HEK293 (cell line): ENCODE measurements at regions not wholly inside any gene's neighbourhood (a gene's known extent, or its start where the extent isn't known, plus 50 kb on each side); places are given as distances from the start of the nearest gene placed in this dataset.
"Not testable (repeated sequence)": the region's sequence is repeated elsewhere in the genome, so short reads cannot be mapped to it uniquely, and the experiment has no call there.

ENCODE experiments used
- CTCF ChIA-PET: fragments of 350-600 bp; formaldehyde crosslinking; extraction: SDS; loops from one replicate; lab custom pipeline; 2021; ENCODE audit warnings: antibody characterized with exemption; lab: Yijun Ruan, JAX
- POLR2A ChIA-PET: fragments of 300-600 bp; formaldehyde crosslinking; extraction: SDS; loops from one replicate; lab custom pipeline; 2020; ENCODE audit warnings: antibody characterized with exemption, inconsistent platforms; lab: Yijun Ruan, JAX
- H3K27ac ChIP-seq: fragments of 200-500 bp; sonication (Bioruptor generic); 2 replicates; pipeline ENCODE4 v1.5.1; 2014; ENCODE audit warnings: low read depth, low read length, control low read depth, inconsistent platforms; ENCODE audit errors: extremely low read depth
- H3K36me3 ChIP-seq, 2 experiments: fragments of 200-500 bp in 1 of 2; sonication (Bioruptor generic) in 1 of 2; 1 replicate in 1 of 2; 2 replicates in 1 of 2; pipeline ENCODE4 v1.5.1; 2014 to 2017; ENCODE audit warnings: inconsistent platforms in 2 of 2, low read length in 2 of 2; ENCODE audit not compliant: control insufficient read depth in 2 of 2, insufficient read depth in 1 of 2
- H3K4me1 ChIP-seq: fragments of 200-500 bp; sonication (Bioruptor generic); 2 replicates; pipeline ENCODE4 v1.5.1; 2014; ENCODE audit warnings: mild to moderate bottlenecking, low read length, inconsistent platforms; ENCODE audit not compliant: control insufficient read depth, insufficient read depth
- H3K4me3 ChIP-seq: 2 replicates; pipeline ENCODE4 v1.5.1; 2011; ENCODE audit warnings: low read depth, mild to moderate bottlenecking, control low read depth, low read length, moderate library complexity
- H3K9me3 ChIP-seq: fragments of 200-500 bp; sonication (Bioruptor generic); 2 replicates; pipeline ENCODE4 v1.5.1; 2014; ENCODE audit warnings: low read depth, low read length, inconsistent platforms; ENCODE audit not compliant: control insufficient read depth, insufficient read depth
- SP2 ChIP-seq: fragments of 450-650 bp; formaldehyde crosslinking; IDR thresholded peaks from 2 replicates; pipeline ENCODE4 v1.5.1; 2016; ENCODE audit warnings: missing biosample characterization, missing genetic modification characterization
- ZBTB11 ChIP-seq: fragments of 450-650 bp; formaldehyde crosslinking; conservative IDR thresholded peaks from 2 replicates; pipeline ENCODE4 v1.5.1; 2016; ENCODE audit warnings: low read depth, missing biosample characterization, missing genetic modification characterization
- ZBTB8A ChIP-seq: fragments of 450-650 bp; formaldehyde crosslinking; IDR thresholded peaks from 2 replicates; pipeline ENCODE4 v1.5.1; 2016; ENCODE audit warnings: missing biosample characterization, missing genetic modification characterization
- ZNF146 ChIP-seq: fragments of 450-650 bp; formaldehyde crosslinking; IDR thresholded peaks from 2 replicates; pipeline ENCODE4 v1.5.1; 2016; ENCODE audit warnings: missing biosample characterization, missing genetic modification characterization
- ZNF530 ChIP-seq: fragments of 450-650 bp; formaldehyde crosslinking; IDR thresholded peaks from 2 replicates; pipeline ENCODE4 v1.5.1; 2016; ENCODE audit warnings: low read depth, missing biosample characterization, missing genetic modification characterization
- ZNF610 ChIP-seq: fragments of 450-650 bp; formaldehyde crosslinking; IDR thresholded peaks from 2 replicates; pipeline ENCODE4 v1.5.1; 2016; ENCODE audit warnings: missing biosample characterization, missing genetic modification characterization, borderline replicate concordance
- ZNF670 ChIP-seq: fragments of 450-650 bp; formaldehyde crosslinking; IDR thresholded peaks from 2 replicates; pipeline ENCODE4 v1.5.1; 2016; ENCODE audit warnings: missing biosample characterization, missing genetic modification characterization, low read depth
- ZNF792 ChIP-seq: fragments of 450-650 bp; formaldehyde crosslinking; IDR thresholded peaks from 2 replicates; pipeline ENCODE4 v1.5.1; 2016; ENCODE audit warnings: missing biosample characterization, missing genetic modification characterization
- ZNF843 ChIP-seq: fragments of 450-650 bp; formaldehyde crosslinking; IDR thresholded peaks from 2 replicates; pipeline ENCODE4 v1.5.1; 2016; ENCODE audit warnings: missing biosample characterization, missing genetic modification characterization
- ZSCAN18 ChIP-seq: fragments of 450-650 bp; formaldehyde crosslinking; IDR thresholded peaks from 2 replicates; pipeline ENCODE4 v1.5.1; 2016; ENCODE audit warnings: missing biosample characterization, missing genetic modification characterization
- TF ChIP-seq, protein P1 (sequence below): fragments of 450-650 bp; formaldehyde crosslinking; IDR thresholded peaks from 2 replicates; pipeline ENCODE4 v1.5.1; 2017; ENCODE audit warnings: missing biosample characterization, missing genetic modification characterization
- TF ChIP-seq, protein P2 (sequence below): fragments of 450-650 bp; formaldehyde crosslinking; IDR thresholded peaks from 2 replicates; pipeline ENCODE4 v1.5.1; 2016; ENCODE audit warnings: missing biosample characterization, missing genetic modification characterization

DNA sequence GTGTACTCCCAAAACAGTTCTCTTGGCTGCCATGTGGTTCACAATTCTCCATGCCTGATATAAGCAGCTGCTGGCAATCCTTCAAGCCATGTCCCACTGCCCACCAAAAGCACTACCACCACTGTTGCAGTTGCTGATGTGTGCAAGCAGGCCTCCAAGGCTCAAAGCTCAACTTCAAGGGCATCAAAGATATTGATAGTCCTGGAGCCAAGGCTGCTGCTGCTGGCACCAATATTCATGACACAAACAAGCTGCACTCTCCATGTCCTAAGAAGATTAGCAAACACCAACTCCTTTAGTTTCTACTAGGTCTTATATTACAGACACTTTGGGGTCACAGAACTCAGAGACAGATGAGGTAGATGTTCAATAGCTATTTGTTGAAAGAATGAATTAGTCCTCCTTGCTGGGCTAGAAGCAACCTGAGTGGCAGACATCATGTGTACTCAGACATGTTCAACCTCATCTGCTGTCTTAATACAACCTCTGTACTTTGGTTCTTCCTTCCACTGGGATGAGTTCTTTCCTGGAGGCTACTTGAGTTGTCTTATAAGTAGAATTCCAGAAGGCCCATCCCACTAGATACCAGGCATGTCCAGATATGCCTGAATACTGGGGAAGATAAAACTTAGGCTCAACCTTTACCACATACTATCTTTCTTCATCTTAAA, 104.5 kb upstream of the UGP2 start:
- ChIA-PET CTCF (interaction anchor here (0.6 to 1.2 kb wide), 2 partner anchors 14 to 106 kb away, joined by 3 to 4 read pairs; no protein-coding TSS in a partner anchor), POLR2A (interaction anchor here (1.4 kb wide), 1 partner anchor 104 kb away, joined by 5 read pairs; the partner anchor contains the start of gene UGP2)
- no peak for TF ChIP-seq SP2 (tag by site-specific recombination)
- TF ChIP-seq ZNF610 (tag by site-specific recombination), result no peak
- no peak for TF ChIP-seq ZNF792 (tag by site-specific recombination)
- TF ChIP-seq ZSCAN18 (tag by site-specific recombination), result no peak
- TF ChIP-seq ZNF530 (tag by site-specific recombination), result no peak

DNA sequence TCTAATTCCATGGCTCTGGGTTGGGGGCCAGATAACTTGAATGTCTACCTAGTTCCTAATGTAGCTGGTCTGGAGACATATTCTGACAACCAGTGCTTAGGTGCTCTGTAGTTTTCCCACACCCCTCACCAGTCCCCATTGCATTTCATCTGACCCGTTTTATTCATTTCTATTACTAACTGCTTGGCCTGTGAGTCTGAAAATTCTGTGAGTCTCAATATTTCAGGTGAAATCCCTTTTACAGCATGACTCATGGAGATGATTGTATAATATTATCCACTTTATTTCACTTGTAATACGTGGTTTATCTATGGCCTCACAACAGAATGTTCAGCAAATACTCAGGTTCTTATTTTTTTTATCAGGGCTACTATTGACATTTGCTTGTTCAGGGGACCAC, 103.7 kb upstream of the UGP2 start:
- Histone ChIP-seq H3K27ac (no peak overlapping the region), H3K4me1 (peaks cover 20% of the 10 kb centered on the region), H3K4me3 (no peak overlapping the region), H3K36me3 (no peaks in the 10 kb centered on the region), H3K9me3 (no peaks in the 10 kb centered on the region)
- CTCF ChIA-PET, result no interaction called here
- TF ChIP-seq, protein P1, sequence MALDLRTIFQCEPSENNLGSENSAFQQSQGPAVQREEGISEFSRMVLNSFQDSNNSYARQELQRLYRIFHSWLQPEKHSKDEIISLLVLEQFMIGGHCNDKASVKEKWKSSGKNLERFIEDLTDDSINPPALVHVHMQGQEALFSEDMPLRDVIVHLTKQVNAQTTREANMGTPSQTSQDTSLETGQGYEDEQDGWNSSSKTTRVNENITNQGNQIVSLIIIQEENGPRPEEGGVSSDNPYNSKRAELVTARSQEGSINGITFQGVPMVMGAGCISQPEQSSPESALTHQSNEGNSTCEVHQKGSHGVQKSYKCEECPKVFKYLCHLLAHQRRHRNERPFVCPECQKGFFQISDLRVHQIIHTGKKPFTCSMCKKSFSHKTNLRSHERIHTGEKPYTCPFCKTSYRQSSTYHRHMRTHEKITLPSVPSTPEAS (tag by site-specific recombination), result no peak
- POLR2A ChIA-PET, result no interaction called here

More for the DNA sequence above, 104.5 kb upstream of the UGP2 start:
- Histone ChIP-seq H3K36me3 (no peaks in the 10 kb centered on the region), H3K27ac (no peak overlapping the region), H3K4me3 (no peak overlapping the region), H3K9me3 (no peaks in the 10 kb centered on the region), H3K4me1 (peaks cover 16% of the 10 kb centered on the region)

GRCh38 chr2:63739180-63739579, 102.5 kb upstream of the UGP2 start:
- CTCF ChIA-PET, result not testable (repeated sequence)

GRCh38 chr2:63740020-63740419, 101.7 kb upstream of the UGP2 start:
- Histone ChIP-seq H3K36me3 (no peaks in the 10 kb centered on the region), H3K4me3 (no peak overlapping the region), H3K27ac (no peak overlapping the region), H3K4me1 (peaks cover 26% of the 10 kb centered on the region), H3K9me3 (no peaks in the 10 kb centered on the region)
- ChIA-PET CTCF (no interaction called here), POLR2A (no interaction called here)
- no peak for TF ChIP-seq ZNF843 (tag by site-specific recombination)
- no peak for TF ChIP-seq ZBTB11 (tag by site-specific recombination)
- no peak for TF ChIP-seq ZNF670 (tag by site-specific recombination)
- TF ChIP-seq, protein P2, sequence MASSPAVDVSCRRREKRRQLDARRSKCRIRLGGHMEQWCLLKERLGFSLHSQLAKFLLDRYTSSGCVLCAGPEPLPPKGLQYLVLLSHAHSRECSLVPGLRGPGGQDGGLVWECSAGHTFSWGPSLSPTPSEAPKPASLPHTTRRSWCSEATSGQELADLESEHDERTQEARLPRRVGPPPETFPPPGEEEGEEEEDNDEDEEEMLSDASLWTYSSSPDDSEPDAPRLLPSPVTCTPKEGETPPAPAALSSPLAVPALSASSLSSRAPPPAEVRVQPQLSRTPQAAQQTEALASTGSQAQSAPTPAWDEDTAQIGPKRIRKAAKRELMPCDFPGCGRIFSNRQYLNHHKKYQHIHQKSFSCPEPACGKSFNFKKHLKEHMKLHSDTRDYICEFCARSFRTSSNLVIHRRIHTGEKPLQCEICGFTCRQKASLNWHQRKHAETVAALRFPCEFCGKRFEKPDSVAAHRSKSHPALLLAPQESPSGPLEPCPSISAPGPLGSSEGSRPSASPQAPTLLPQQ (tag by site-specific recombination), result no peak
- TF ChIP-seq ZBTB8A (tag by site-specific recombination), result no peak

More at GRCh38 chr2:63739180-63739579, 102.5 kb upstream of the UGP2 start:
- H3K27ac ChIP-seq, H3K9me3 ChIP-seq, H3K4me3 ChIP-seq, H3K36me3 ChIP-seq: not testable (repeated sequence)
- H3K4me1 ChIP-seq, result peaks cover 26% of the 10 kb centered on the region
- TF ChIP-seq ZNF146 (tag by site-specific recombination), result 0 out of 2 replicates have a peak, but pooled peaks have one; percentile 28
- POLR2A ChIA-PET, result interaction anchor here (0.6 kb wide), 1 partner anchor 102 kb away, joined by 3 read pairs; the partner anchor contains the start of gene UGP2
